DND-41 (cell line): ENCODE measurements at regions not wholly inside any gene's neighbourhood (a gene's known extent, or its start where the extent isn't known, plus 50 kb on each side); places are given as distances from the start of the nearest gene placed in this dataset.

Source experiments
- EZH2 ChIP-seq: IDR thresholded peaks from 3 replicates; pipeline ENCODE4 v1.6.1; 2012; ENCODE audit warnings: borderline replicate concordance, low read depth, mild to moderate bottlenecking, moderate library complexity, low read length, inconsistent platforms; ENCODE audit not compliant: severe bottlenecking
- TF ChIP-seq, protein P1 (sequence below): IDR thresholded peaks from 2 replicates; pipeline ENCODE4 v1.5.1; 2012; ENCODE audit warnings: borderline replicate concordance, low read length, moderate library complexity, mild to moderate bottlenecking; ENCODE audit not compliant: poor library complexity, severe bottlenecking; ENCODE audit errors: extremely low read depth

DNA sequence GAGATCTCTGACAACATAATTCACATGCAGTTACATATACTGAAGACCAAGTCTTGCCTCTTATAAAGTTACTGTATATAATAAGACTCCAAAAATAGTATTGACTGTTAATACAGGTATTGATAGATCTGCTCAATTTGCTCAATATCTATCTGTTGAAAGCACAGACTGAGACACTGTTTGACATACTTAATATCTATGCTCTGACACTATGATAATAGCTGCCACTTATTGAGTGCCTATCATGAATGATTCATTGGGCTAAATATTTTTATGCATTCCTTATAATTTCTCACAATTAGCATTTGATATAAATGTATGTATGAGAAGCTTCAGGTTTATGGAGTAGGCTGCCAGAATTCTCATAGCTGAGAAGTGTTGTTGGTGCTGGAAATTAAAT is 1600.9 kb upstream of the IGFBP7 start:
- TF ChIP-seq, protein P1, sequence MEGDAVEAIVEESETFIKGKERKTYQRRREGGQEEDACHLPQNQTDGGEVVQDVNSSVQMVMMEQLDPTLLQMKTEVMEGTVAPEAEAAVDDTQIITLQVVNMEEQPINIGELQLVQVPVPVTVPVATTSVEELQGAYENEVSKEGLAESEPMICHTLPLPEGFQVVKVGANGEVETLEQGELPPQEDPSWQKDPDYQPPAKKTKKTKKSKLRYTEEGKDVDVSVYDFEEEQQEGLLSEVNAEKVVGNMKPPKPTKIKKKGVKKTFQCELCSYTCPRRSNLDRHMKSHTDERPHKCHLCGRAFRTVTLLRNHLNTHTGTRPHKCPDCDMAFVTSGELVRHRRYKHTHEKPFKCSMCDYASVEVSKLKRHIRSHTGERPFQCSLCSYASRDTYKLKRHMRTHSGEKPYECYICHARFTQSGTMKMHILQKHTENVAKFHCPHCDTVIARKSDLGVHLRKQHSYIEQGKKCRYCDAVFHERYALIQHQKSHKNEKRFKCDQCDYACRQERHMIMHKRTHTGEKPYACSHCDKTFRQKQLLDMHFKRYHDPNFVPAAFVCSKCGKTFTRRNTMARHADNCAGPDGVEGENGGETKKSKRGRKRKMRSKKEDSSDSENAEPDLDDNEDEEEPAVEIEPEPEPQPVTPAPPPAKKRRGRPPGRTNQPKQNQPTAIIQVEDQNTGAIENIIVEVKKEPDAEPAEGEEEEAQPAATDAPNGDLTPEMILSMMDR, result no peak
- TF ChIP-seq EZH2, result no peak
